Fibroblast of lung (primary cell): ENCODE measurements at regions not wholly inside any gene's neighbourhood (a gene's known extent, or its start where the extent isn't known, plus 50 kb on each side); places are given as distances from the start of the nearest gene placed in this dataset.

Experiments
- CTCF ChIP-seq, 2 donors: IDR thresholded peaks in 1 of 2; conservative IDR thresholded peaks in 1 of 2; 1 replicate in 1 of 2; 2 replicates in 1 of 2; pipeline ENCODE4 v1.5.1; 2011 to 2012; ENCODE audit warnings: low read length in 2 of 2, control low read depth in 1 of 2, inconsistent platforms in 1 of 2, low read depth in 1 of 2, mild to moderate bottlenecking in 1 of 2
- EZH2 ChIP-seq: IDR thresholded peaks from 2 replicates; pipeline ENCODE4 v1.5.1; 2012; ENCODE audit warnings: low read length, control low read depth, mild to moderate bottlenecking; ENCODE audit errors: missing control alignments

DNA sequence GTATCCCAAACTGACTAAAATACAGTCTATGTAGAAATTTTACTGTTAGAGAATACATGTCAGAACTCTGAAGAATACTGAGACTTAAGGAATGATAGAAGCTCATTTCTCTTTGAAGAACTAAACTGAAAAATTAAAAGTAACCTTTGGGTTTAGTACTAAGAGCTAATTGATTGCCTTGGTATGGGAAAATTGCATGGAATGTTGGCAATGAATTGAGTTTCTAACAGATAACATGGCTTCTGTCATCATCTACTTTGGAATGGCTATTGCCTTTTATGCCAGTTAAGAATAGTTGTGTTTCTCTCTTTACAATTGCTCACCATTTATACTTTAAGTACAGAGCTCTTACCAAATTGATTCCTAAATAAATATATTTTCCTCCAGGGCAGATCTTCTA lies 308.8 kb upstream of the SYT1 start:
- TF ChIP-seq CTCF (conservative IDR thresholded peaks at IDR 0.05 in 1 of 2, IDR thresholded peaks at IDR 0.05 in 1 of 2; ENCODE audit: low read depth in 1 of 2, low read length in 2 of 2), result no peak
- no peak for TF ChIP-seq EZH2
